GM12878 (cell line): ENCODE measurements at regions not wholly inside any gene's neighbourhood (a gene's known extent, or its start where the extent isn't known, plus 50 kb on each side); places are given as distances from the start of the nearest gene placed in this dataset.

Experiments used
- ATAC-seq: fragments of 200-7000 bp; cut with Tn5 transposase; 3 replicates; pipeline ENCODE4 v1.9.1; 2020; ENCODE audit warnings: mild to moderate bottlenecking, moderate library complexity
- BruUV-seq: library from RNA; stranded (reverse); fragments of 400-500 nt; replicated peaks from 2 replicates; lab custom pipeline; 2021; lab: Mats Ljungman, UMichigan
- CTCF ChIA-PET: fragments of 300-600 bp; sonication (Branson Sonifier 250); formaldehyde crosslinking; extraction: SDS; loops from one replicate; lab custom pipeline; 2021; ENCODE audit warnings: inconsistent platforms; lab: Yijun Ruan, JAX
- POLR2A ChIA-PET: fragments of 350-600 bp; formaldehyde crosslinking; extraction: SDS; loops from one replicate; lab custom pipeline; 2021; ENCODE audit warnings: inconsistent platforms; lab: Charles Lee
- RAD21 ChIA-PET: fragments of 300-600 bp; sonication (Branson Sonifier 250); formaldehyde crosslinking; loops from one replicate; lab custom pipeline; 2023; ENCODE audit warnings: antibody characterized with exemption; ENCODE audit not compliant: unreplicated experiment; lab: Charles Lee
- SMC1A ChIA-PET: fragments of 300-600 bp; sonication (Branson Sonifier 250); formaldehyde crosslinking; loops from one replicate; lab custom pipeline; 2023; ENCODE audit not compliant: unreplicated experiment, uncharacterized antibody; lab: Charles Lee
- DNase-seq: peaks from one replicate; pipeline ENCODE4 v3.0.0-alpha.2; 2011; ENCODE audit warnings: low read depth, low spot score
- FAIRE-seq: peaks from 3 replicates; lab custom pipeline; 2011; peaks lifted over from hg19 to GRCh38; lab: Jason Lieb, UNC
- H2AFZ ChIP-seq: 2 replicates; pipeline ENCODE4 v1.6.0; 2011; ENCODE audit warnings: low read depth, low read length, control low read depth; ENCODE audit not compliant: control insufficient read depth
- H3K27ac ChIP-seq: 2 replicates; pipeline ENCODE4 v1.5.1; 2011; ENCODE audit warnings: control low read depth; ENCODE audit not compliant: control insufficient read depth, insufficient read depth
- H3K27me3 ChIP-seq, 2 experiments: replicated peaks in 1 of 2; 2 replicates each; pipeline versions ENCODE4 v1.6.0 to v1.6.1; 2011; ENCODE audit warnings: low read length in 1 of 2; ENCODE audit not compliant: control insufficient read depth in 2 of 2, insufficient read depth in 2 of 2
- H3K36me3 ChIP-seq, 2 experiments: 2 replicates each; pipeline ENCODE4 v1.5.1; 2011; ENCODE audit warnings: low read length in 1 of 2; ENCODE audit not compliant: control insufficient read depth in 2 of 2, insufficient read depth in 2 of 2
- H3K4me1 ChIP-seq: 2 replicates; pipeline ENCODE4 v1.6.1; 2011; ENCODE audit warnings: mild to moderate bottlenecking, low read length, moderate library complexity, mixed read lengths; ENCODE audit not compliant: control insufficient read depth, insufficient read depth
- H3K4me2 ChIP-seq: 2 replicates; pipeline ENCODE4 v1.6.0; 2011; ENCODE audit warnings: control low read depth; ENCODE audit not compliant: control insufficient read depth, insufficient read depth
- H3K4me3 ChIP-seq: fragments of 200-600 bp; sonication (generic); 2 replicates; pipeline ENCODE4 v1.5.1; 2016
- H3K79me2 ChIP-seq: 2 replicates; pipeline ENCODE4 v1.6.0; 2011; ENCODE audit warnings: low read length; ENCODE audit not compliant: control insufficient read depth, insufficient read depth
- H3K9ac ChIP-seq: 2 replicates; pipeline ENCODE4 v1.8.0; 2011; ENCODE audit warnings: low read length, control low read depth, mixed read lengths; ENCODE audit not compliant: control insufficient read depth, insufficient read depth
- H3K9me3 ChIP-seq: replicated peaks from 3 replicates; pipeline ENCODE4 v1.5.1; 2011; ENCODE audit warnings: mild to moderate bottlenecking, low read length; ENCODE audit not compliant: control insufficient read depth, insufficient read depth
- H4K20me1 ChIP-seq: 2 replicates; pipeline ENCODE4 v1.6.0; 2011; ENCODE audit not compliant: control insufficient read depth, insufficient read depth
- BMI1 ChIP-seq: fragments of 450-650 bp; IDR thresholded peaks from 2 replicates; pipeline ENCODE4 v1.6.1; 2016; ENCODE audit warnings: mild to moderate bottlenecking, moderate library complexity, borderline replicate concordance
- DPF2 ChIP-seq: fragments of 450-650 bp; IDR thresholded peaks from 2 replicates; pipeline ENCODE4 v1.6.1; 2017; ENCODE audit warnings: mild to moderate bottlenecking
- RCOR1 ChIP-seq: conservative IDR thresholded peaks from 2 replicates; pipeline ENCODE4 v1.6.1; 2012; ENCODE audit warnings: low read depth, low read length, improper control_type of control experiment
- SIX5 ChIP-seq: IDR thresholded peaks from 2 replicates; pipeline ENCODE4 v1.6.1; 2011; ENCODE audit warnings: mild to moderate bottlenecking, low read depth, low read length, moderate library complexity; ENCODE audit not compliant: severe bottlenecking
- SMARCA5 ChIP-seq: fragments of 450-650 bp; IDR thresholded peaks from 2 replicates; pipeline ENCODE4 v1.6.1; 2017; ENCODE audit warnings: mild to moderate bottlenecking
- ZBED1 ChIP-seq: IDR thresholded peaks from 2 replicates; pipeline ENCODE4 v1.6.1; 2016; ENCODE audit warnings: borderline replicate concordance
- WGBS: methylation state at CpG from one replicate; pipeline ENCODE4 v1.1.6; 2016; ENCODE audit warnings: low lambda C conversion rate; ENCODE audit not compliant: insufficient replicate concordance, insufficient coverage; ENCODE audit errors: missing lambda C conversion rate; 5-methylcytosine and 5-hydroxymethylcytosine counted together
- in situ Hi-C: fragments of 300-500 bp; cut with MboI; formaldehyde crosslinking; loops from 9 replicates; pipeline ENCODE4 v1.14.3; 2018; ENCODE audit warnings: mixed read lengths
- intact Hi-C: fragments of 100-400 bp; cut with micrococcal nuclease; formaldehyde crosslinking; loops from one replicate; pipeline ENCODE4 v1.14.2; 2022; ENCODE audit not compliant: unreplicated experiment
- TF ChIP-seq, protein P1 (sequence below): IDR thresholded peaks from 2 replicates; pipeline ENCODE4 v1.6.1; 2012; ENCODE audit warnings: low read length, inconsistent platforms
- TF ChIP-seq, protein P2 (sequence below): fragments of 450-650 bp; IDR thresholded peaks from 2 replicates; pipeline ENCODE4 v1.6.1; 2018; ENCODE audit warnings: mild to moderate bottlenecking, low read depth, moderate library complexity; ENCODE audit not compliant: partially characterized antibody

DNA sequence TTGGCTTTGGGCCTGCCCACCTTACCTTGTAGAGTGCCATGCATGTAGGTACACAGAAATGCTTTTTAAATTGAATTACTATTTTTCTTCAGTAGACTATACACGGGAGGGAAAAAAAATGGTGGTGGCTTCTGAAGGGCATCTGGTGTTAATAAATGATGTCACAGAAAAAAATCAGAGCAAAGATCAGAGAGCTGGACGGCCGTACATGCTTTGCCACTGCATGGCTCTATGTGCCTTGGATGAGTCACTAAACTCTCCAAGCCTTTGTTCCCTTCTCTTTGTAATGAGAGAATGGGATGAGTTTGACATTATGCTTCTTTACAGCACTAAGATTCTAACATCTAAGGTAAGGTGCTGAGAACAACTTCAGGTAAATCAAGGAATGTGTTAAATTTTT is 376.4 kb upstream of the DDHD1 start (continued):
- TF ChIP-seq, protein P1, sequence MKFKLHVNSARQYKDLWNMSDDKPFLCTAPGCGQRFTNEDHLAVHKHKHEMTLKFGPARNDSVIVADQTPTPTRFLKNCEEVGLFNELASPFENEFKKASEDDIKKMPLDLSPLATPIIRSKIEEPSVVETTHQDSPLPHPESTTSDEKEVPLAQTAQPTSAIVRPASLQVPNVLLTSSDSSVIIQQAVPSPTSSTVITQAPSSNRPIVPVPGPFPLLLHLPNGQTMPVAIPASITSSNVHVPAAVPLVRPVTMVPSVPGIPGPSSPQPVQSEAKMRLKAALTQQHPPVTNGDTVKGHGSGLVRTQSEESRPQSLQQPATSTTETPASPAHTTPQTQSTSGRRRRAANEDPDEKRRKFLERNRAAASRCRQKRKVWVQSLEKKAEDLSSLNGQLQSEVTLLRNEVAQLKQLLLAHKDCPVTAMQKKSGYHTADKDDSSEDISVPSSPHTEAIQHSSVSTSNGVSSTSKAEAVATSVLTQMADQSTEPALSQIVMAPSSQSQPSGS: no peak
- TF ChIP-seq, protein P2, sequence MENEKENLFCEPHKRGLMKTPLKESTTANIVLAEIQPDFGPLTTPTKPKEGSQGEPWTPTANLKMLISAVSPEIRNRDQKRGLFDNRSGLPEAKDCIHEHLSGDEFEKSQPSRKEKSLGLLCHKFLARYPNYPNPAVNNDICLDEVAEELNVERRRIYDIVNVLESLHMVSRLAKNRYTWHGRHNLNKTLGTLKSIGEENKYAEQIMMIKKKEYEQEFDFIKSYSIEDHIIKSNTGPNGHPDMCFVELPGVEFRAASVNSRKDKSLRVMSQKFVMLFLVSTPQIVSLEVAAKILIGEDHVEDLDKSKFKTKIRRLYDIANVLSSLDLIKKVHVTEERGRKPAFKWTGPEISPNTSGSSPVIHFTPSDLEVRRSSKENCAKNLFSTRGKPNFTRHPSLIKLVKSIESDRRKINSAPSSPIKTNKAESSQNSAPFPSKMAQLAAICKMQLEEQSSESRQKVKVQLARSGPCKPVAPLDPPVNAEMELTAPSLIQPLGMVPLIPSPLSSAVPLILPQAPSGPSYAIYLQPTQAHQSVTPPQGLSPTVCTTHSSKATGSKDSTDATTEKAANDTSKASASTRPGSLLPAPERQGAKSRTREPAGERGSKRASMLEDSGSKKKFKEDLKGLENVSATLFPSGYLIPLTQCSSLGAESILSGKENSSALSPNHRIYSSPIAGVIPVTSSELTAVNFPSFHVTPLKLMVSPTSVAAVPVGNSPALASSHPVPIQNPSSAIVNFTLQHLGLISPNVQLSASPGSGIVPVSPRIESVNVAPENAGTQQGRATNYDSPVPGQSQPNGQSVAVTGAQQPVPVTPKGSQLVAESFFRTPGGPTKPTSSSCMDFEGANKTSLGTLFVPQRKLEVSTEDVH: no peak
- no peak for TF ChIP-seq ZBED1
- TF ChIP-seq SMARCA5: no peak
- no peak for TF ChIP-seq SIX5

DNA sequence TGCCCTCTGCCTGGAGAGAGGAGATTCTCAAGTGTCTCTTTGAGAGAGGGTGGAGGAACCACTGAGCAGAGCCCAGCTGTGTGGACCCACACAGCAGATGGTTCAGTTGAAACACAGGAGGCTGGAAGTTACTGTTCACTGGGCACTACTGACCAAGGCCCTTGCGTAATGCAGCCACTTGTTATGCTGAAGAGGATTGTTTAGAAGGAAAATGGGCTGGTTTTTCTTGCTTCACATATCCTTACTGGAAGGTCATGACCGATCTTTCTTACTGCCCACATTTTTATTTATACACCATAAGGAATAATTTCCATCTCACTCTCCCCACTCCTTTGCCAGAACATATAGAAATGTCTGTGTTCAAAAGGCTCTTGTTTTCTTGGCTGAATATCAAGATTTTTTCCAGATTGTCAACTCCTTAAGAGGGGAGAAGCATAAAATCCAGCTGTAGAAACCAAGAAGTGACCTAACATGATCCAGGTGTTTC is 375.1 kb upstream of the DDHD1 start:
- no peak overlapping the region for H3K9ac ChIP-seq
- POLR2A ChIA-PET: no interaction called here
- no TSS peak for BruUV-seq
- H2AFZ ChIP-seq: no peak overlapping the region
- CTCF ChIA-PET: no interaction called here
- H3K36me3 ChIP-seq: no peaks in the 10 kb centered on the region
- FAIRE-seq: no peak
- TF ChIP-seq DPF2 (no peak), RCOR1 (no peak), BMI1 (no peak)
- TF ChIP-seq, all 136 proteins: peak for 0
- no peak overlapping the region for H3K4me3 ChIP-seq
- H3K9me3 ChIP-seq: no peaks in the 10 kb centered on the region
- no peaks in the 10 kb centered on the region for H4K20me1 ChIP-seq
- no peaks in the 10 kb centered on the region for H3K79me2 ChIP-seq
- no peak for ATAC-seq
- 53% methylated on average over 2 of the region's 2 CpGs for WGBS
- H3K4me1 ChIP-seq: peaks cover 4% of the 10 kb centered on the region
- DNase-seq: no peak
- intact Hi-C loops: no loop called here
- no peak overlapping the region for H3K4me2 ChIP-seq
- no peaks in the 10 kb centered on the region; a peak in 3 of 4 replicates for H3K27me3 ChIP-seq
- SMC1A ChIA-PET: interaction anchor here (0.9 kb wide), 1 partner anchor 86 kb away, joined by 3 read pairs; no protein-coding TSS in a partner anchor
- no peak overlapping the region for H3K27ac ChIP-seq
- in situ Hi-C loops: loop anchor here (25.0 kb wide), 1 partner anchor 809 kb away; no protein-coding TSS in a partner anchor
- RAD21 ChIA-PET: no interaction called here
